Fibroblast of lung (primary cell): ENCODE measurements at regions not wholly inside any gene's neighbourhood (a gene's known extent, or its start where the extent isn't known, plus 50 kb on each side); places are given as distances from the start of the nearest gene placed in this dataset.

Experiments
- CTCF ChIP-seq, 2 donors: IDR thresholded peaks in 1 of 2; conservative IDR thresholded peaks in 1 of 2; 1 replicate in 1 of 2; 2 replicates in 1 of 2; pipeline ENCODE4 v1.5.1; 2011 to 2012; ENCODE audit warnings: low read length in 2 of 2, control low read depth in 1 of 2, inconsistent platforms in 1 of 2, low read depth in 1 of 2, mild to moderate bottlenecking in 1 of 2
- EZH2 ChIP-seq: IDR thresholded peaks from 2 replicates; pipeline ENCODE4 v1.5.1; 2012; ENCODE audit warnings: low read length, control low read depth, mild to moderate bottlenecking; ENCODE audit errors: missing control alignments

DNA sequence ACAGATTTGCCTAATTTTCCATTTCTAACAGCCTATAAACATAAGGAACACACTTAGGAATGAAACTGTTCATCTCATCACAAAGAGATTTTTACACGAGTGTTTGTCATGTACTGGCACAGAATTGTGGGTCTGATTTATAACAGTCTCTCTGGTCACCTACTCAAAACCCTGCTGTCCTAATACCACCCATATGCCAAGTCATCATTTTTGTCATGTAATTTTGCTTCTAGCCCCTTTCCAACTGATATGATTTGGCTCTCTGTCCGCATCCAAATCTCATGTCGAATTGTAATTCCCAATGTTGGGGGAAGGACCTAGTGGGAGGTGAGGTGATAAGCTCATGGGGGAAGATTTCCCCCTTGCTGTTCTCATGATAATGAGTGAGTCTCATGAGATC is 284.1 kb upstream of the SLITRK2 start:
- no peak for TF ChIP-seq EZH2
- TF ChIP-seq CTCF (conservative IDR thresholded peaks at IDR 0.05 in 1 of 2, IDR thresholded peaks at IDR 0.05 in 1 of 2; ENCODE audit: low read depth in 1 of 2, low read length in 2 of 2) = no peak
